AG08396 (cell line): ENCODE measurements at regions not wholly inside any gene's neighbourhood (a gene's known extent, or its start where the extent isn't known, plus 50 kb on each side); places are given as distances from the start of the nearest gene placed in this dataset.

Experiments used
- DNase-seq: peaks from one replicate; pipeline ENCODE4 v3.0.0; 2012; ENCODE audit warnings: low spot score, mixed read lengths

DNA sequence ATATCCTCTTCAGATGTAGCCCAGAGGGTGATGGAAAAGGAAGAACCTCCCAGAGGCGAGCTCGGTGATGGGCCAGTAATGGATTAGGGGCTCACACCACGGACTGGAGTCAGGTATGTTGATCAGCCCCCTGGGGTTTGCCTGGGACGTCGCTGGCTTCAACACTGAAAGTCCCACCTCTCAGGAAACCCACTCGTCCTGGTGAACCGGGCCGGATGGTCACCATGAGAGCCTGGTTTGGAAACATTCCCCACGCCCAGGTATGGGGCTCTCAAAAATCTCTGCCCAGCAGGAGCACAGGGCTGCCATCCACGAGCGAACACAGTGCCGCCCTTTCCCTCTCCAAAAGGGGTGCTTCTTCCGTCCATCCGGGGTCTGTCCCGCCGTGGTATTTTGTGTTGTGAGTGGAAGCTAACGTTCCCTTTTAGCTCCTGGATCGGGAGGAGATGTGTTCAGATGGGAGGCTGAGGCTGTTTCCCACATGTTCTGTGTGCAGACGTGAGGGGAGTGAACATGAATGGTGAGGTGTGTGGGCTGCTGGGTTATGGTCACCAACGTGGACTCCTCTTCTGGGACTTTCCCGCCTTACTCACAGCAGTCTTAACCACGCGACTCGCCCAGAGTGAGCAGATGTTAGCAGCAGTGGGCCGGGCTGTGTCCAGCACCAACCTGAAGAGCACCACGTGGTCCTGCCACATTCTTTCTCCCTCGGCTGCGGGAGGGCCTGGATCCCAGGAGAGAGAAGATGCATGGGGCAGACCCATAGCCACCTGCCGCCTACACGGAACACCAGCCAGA is 139.2 kb downstream of the KIF26A start:
- DNase-seq: no peak

DNA sequence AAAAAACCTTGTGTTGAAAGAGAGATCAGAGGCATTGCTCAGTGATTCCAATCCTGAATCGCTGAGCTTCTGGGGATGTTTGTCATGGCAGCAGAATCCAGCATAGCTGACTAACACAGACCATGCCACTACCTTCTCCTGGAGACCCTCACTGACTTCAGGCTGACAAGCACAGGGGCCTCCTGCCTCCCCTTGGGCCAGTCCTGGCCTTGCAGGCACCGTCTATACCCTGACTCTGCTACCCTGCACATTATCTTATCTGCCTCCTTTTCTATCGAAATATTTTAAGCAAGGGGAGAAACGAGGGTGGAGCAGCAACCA is 139.8 kb downstream of the KIF26A start:
- no peak for DNase-seq

DNA sequence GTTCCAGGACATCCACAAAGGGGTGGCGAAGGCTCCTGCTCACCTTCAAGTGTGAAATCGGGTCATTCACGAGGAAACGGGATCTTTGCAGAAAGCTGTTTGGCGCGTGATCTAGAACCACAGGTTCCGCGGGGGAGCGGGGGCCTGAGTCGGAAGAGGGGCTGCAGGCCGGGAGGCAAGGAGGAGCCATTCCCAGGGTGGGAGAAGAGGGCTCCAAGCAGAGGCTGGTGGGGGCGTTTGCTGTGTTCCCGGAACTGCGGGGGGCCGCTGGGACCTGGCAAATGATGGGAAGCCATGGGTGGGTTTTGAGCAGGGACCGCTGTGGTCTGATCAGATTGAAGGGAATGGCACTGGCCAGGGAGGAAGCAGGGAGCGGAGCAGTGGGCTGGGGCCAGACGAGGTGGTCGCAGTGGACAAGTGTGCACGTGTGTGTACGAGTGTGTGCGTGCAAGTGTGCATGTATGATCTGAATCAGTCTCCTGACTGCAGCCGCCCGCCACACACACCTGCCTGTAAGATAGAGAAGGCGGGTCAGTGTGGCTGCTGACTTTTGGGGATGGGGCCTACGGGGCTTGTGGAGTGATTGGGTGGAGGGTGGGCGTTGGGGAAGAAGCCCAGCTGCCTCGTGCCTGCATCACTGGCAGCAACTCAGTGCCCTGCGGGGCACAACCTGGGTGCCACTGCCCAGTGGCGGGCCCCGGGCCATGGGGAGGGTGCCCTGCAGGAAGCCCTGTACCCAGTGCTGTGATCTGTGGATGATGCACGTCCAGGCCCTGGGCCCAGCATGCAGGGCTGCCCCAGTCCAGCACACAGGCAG is 141.9 kb downstream of the KIF26A start:
- no peak for DNase-seq

DNA sequence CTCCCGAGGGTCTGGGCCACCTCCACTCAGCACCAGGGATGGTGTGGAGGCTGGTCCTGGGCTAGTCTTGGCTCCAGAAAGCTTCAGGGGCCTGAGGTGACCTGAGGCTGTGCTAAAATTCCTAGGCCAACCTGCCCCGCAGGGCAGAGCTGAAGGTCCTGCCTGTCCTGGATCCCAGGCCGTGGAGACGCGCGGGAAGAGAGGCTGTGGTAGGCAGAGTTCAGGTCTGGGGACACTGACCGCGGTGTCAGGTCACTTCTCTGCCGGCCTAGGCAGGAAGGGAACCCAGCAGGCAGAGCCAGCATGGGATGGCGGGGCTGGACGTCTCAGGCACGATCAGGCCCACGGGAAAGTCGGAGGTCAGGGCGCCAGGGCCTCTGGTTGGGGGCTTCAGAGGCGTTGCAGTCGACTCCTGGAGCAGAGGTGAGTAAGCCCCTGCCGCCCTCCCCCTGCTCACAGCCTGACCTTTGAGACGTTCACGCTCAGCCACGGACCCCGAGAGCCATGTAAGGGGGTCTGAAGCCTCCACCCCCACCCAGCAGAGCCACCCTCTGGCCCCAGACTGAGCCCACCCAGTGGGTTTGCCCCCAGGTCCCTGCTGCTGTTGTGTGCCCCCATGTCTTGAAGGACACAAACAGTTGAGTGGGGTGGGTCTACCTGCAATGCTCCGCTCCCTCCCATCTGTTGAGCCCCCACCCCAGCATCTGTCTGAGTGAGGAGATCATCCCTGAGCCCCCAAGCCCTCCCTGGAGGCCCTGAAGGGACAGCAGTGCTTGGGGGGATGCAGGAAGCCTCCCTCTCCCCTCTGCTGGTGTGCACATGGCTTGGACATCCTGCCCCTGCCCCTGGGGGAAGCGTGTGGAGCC is 142.7 kb downstream of the KIF26A start:
- no peak for DNase-seq

DNA sequence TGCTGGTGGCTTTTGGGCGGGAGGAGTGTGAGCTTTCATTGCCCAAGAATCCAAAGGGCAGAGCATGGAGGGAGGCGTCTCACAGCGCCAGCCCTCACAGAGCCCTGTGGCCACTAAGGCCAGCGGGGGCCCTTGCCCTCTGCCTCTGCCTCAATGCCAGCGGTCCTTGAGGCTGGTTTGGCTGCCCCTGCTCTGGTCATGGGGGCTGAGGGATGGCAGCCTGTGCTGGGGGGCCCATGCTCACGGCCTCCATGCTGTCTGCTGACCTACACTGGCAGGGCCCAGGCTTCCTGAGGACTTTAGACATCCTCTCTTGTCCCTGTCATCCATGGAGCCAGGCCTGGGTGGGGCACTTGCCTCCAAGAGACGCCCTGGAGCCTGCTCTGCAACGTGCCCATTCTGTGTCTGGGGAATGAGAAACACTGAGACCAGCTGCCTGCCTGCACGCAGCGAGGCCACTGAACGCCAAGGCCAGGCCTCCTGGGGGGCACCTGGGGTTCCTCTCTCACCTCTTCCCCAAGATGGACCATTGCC is 143.4 kb downstream of the KIF26A start:
- no peak for DNase-seq

DNA sequence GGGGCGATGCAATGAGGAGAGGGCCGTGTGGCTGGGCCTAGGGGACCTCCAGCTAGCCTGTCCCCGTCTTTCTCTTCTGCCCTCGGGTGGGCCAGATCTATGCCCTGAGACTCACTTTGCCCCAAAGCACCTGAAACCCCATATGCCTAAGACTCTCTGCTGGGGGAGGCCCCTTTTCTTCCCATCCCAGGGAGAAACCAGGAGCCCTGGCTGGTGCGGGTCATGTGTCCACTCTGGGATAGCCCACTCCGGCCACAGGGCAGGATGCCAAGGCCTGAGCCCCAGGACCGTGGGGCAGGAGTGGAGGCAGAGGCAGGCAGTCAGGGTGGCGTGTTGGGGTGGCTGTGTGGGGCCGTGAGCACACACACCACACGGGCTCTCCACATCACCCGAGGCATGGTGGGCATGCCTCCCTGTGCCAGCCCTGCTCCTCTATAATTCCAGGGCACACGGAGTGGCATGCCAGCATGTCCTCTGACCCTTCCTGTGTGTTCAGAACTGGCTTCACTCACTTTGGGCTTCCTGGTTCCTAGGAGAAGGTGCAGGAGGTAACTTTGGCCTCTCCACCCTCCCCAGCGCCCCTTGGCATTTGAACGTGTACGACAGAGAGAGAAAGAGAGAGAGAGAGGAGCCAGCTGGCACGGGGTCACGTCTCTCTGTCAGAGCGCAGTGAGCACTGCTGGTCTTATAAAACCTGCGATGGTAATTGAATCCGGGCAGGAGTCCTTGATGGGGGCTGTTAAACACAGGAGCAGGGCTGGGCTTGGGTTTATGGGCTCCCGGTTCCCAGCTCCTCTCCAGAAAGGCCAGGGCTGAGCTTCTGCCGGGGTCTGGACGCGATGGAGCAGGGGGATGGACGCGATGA is 144.2 kb downstream of the KIF26A start:
- no peak for DNase-seq

DNA sequence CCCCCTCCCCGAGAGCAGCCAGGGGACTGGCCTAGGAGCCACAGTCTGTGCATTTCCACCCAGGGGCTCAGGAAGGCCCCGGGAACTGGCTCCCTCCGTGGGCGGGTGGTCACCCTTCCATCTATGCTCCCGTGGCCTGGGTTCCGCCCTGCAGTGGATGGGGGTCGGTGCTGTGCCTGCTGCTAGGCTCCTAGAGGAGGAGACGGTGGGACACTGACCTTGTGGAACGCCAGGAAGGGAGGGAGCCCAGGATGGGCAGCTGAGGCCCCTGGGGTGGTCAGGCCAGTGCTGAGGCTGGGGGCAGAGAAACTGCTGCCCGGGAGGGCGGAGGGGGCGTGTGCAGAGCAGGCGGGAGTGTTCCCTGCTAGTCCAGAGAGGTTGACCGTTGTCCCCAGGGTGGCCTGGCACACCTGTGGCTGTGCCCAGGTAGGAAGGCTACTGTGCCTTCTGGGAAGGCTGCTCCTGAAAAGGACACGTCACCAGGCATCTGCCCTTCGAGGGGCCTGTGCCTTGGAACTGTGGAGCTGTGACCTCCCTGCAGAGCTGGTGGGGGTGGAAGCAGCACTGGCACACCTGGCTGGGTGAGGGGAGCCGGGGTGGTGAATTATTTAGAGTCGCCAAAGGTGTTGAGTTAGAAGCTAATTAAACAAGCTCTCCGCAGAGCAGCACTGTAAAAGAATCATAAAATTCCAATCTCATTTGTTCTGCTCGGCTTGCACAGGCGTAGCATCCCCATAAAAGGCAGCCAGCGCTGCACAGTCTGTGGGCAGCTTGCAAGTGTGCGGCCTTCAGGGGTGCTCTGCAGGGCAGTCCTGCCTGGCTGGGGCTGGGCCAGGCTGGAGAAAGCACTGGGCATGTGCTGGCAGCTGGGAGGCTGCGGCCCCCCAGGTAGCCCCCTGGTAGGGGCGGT is 145.1 kb downstream of the KIF26A start:
- DNase-seq: no peak

DNA sequence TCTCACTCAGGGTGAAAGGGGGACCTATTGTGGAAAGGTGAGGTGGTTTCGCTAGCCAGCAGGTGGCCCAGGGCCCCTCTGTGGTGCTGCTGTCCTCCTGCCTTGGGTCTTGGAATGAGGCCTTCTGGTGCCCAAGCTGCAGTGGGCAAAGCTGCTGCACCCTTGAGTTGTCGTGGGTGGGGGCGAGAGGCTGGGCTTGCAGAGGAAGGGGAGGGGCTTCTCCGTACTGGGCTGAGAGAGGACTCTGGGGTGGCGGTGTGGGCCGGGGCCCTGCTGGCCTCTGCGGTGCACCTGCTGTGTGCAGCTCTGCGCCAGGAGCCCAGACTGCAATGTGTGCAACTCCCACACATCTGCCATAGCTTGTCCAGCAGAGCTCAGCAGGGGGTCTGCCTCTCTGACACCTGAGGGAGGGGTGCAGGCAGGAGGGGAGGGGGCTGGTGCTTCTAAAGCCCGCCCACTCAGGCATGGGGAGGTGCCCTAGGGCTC is 145.8 kb downstream of the KIF26A start:
- no peak for DNase-seq

DNA sequence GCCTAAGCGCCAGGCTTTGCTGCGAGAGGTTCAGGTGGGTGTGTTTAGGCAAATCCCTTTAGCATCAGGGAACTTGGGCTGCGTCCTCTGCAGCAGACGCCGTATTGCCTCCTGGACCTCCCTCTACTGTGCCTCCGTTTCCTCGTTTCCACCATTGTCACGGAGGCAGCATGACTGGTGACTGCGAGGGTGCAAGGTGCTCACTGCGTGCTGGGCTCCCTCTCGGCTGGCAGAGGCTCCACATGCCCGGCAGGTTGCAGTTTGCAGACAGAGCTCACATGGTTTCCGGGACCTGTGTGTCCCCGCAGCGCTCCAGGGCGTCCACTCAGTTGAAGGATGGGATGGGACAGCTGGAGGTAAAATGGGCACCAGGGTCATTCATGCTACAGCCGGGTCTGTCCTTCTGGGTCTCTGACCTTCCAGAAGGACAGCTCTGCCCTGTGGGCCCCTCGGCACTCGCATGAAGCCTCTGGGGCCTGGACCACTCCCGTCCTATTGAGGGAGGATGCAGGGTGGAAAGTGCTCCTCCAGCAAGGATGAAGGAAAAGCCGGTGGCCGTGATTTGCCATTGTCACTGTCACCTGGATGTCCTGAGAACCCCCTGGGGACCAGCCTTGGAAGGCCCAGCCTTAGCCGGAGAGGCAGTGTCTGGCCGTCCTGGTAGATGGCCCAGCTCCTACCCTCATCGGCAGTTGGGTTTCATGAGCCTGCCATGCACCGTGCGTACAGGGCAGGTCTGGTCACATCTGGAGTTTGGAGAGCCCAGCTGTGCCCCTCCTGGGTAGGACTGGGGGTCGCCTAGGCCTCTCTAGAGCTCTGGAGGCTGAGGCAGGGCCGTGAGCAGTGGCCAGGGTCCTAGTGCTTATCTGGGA is 146.5 kb downstream of the KIF26A start:
- DNase-seq: no peak

DNA sequence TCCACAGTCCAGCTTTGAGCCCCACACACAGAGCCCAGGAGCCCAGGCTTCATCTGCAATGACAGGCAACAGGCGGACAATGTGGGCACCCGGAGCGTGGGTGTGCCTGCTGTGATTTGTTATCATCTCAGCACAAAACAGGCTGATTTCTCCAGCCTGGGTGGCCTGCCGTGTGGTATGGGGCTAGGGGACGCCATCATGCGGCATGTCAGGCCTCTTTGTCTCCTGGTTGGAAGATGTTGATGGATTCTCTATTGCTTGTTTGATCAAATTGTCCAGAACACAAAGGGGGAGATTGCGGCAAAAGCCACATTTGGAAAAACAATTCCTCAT is 147.1 kb downstream of the KIF26A start:
- DNase-seq: no peak

DNA sequence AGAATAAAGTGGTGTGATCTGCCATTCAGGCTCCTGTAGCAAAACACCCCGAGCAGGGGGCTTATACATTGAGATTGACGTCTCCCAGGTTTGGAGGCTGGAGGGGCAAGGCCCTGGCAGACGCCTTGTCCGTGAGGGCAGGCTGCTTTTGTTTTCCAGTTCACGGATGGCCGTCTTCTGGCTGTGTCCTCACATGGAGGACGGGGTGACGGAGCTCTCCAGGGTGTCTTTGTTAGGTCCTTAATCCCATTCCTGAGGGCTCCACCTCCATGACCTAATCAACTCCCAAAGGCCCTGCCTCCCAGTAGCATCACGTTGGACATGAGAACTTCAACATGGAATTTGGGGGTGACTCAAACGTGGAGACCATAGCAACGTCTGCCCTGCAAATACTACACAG is 147.7 kb downstream of the KIF26A start:
- DNase-seq: no peak

DNA sequence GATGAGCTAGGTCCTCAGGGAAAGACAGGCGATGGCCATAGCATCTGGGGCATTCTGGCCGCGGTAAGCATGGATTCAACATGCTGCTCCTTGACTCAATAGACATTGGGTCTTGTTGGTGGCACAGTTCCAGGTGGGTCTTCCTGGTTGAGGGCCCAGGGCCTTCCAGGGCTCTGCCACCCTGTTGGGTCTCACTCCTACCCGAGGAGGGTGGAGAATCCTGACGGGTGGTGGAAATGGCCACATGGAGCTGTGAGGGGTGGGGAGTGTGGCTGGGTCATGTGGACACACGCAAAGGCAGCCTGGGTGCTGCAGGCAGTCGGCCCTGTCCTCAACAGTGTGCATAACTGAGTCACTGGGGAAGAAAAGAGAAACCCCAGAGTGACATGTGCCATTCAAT is 148.1 kb downstream of the KIF26A start:
- DNase-seq: no peak

DNA sequence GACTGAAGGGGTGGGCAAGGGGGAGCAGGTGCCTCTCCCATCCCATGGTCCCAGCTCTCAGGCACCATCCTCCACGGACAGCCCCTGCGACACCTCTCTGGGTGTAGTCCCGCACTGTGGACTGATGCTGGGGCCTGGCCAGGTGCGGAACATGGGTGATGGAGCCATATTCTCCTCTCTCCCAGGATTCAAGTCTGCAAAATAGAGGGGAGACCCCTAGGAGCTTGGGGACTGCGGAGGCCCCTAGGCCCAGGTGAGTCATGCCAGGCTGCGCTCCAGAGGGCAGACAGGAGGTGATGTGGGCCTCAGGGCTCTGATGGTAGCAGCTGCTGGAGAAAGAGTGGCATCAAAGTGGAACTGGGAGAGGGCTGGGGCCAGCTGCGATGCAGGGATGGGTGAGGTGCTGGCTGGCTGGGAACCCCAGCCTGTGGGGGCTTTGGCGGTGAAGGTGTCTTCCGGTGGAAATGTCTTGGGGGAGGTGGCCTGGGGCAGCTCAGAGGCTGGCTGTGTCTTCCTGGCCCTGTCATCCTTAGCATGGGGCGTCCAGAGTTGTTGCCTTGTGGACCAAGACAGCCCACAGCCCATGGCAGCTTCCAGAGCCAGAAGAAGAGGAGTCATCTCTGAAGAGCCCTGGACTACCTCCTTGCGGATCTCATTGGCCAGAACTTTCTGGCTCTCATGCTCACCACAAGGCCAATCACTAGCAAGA is 149.1 kb downstream of the KIF26A start:
- no peak for DNase-seq

DNA sequence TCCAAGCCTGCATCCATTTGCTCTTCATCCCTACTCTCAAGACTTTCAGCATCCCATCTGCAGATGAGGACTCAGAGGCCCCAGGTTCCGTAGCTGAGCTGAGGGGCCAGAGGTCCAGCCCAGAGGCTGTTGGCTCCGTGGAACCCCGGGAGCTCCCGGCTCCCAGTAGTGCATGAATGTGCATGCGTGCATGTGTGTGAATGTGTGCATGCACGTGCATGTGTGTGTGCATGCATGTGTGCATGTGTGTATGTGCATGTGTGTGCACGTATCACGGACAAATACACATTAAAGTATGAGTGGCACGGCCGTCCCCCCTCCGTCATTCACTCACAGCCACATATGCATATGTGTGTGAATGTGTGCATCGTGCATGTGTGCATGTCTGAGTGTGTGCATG is 149.9 kb downstream of the KIF26A start:
- DNase-seq: no peak

DNA sequence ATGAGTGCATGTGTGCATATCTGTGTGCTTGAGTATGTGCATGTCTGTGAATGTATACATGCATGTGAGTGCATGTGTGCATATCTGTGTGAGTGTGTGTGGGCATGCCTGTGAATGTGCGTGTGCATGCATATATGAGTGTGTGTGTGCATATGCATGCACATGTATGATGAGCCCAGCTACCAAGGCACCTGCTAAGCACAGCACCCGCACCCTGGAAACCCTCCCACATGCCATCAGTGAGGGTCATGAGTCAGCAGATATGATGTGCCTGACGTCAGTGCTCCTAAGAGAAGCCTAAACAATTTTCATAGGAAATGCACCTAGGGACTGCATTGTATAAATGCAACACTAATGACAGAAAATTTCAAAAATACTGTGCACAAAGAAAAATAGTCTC is 151.1 kb downstream of the KIF26A start:
- no peak for DNase-seq

DNA sequence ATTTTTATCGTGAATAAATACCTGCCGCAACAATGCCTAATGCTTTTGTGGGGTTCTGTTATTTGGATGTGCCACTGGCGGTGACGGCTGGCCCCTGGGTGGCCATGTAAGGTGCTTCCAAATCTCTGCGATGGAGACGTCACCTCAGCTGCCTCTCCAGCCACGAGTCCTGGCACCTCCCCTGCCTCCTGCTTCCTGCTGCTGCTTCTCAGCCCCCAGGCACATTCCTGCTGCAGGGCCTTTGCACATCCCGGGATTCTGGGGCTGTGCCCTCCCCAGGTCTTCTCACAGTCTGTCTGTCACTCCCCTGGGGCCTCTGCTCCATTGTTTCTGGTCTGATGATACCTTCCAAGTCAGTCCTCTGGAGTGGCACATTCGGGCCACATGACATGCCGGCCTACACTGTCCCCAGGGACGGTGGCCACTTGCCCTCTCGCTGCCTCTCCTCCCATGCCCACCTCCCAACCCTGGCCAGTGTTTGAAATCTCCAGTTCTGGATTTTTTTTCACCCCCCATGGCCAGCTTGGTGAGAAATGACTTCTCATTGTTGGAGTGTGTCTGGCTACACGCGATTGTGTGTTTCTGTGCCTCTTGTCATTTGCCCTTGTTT is 151.8 kb downstream of the KIF26A start:
- no peak for DNase-seq

DNA sequence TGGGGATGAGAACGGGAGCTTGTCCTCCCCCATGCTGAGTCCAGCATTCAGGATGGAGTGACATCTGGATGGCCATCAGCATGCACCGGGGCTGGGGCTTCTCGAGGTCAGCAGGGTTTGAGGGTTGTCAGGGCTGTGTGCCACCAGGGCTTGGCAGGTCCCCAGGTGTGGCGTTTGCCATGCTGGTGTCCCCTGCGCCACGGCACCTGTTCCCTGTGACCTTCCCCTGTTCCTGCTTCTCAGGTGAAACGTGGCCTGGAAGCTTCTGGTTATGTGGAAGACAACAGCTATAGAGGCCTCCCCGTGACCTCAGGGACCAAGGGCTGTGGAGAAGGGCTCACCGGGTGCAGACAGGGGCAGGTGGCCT is 152.4 kb downstream of the KIF26A start:
- no peak for DNase-seq
